Thyroid gland (tissue), 4 donors: ENCODE measurements at regions not wholly inside any gene's neighbourhood (a gene's known extent, or its start where the extent isn't known, plus 50 kb on each side); places are given as distances from the start of the nearest gene placed in this dataset.

Experiments used
- DNase-seq, 2 donors: peaks; one replicate each; pipeline ENCODE4 v3.0.0-alpha.2; 2019
- H3K27ac ChIP-seq, 3 donors: fragments of 200-600 bp; sonication (generic); 1 replicate in 2 of 3; 2 replicates in 1 of 3; pipeline ENCODE4 v1.5.1; 2016 to 2019; ENCODE audit warnings: mild to moderate bottlenecking in 1 of 3, moderate library complexity in 1 of 3
- H3K27me3 ChIP-seq: fragments of 200-600 bp; sonication (generic); one replicate; pipeline ENCODE4 v1.5.1; 2019
- H3K36me3 ChIP-seq, 2 donors: fragments of 200-600 bp; sonication (generic); one replicate each; pipeline ENCODE4 v1.5.1; 2016 to 2019
- H3K4me1 ChIP-seq, 2 donors: fragments of 200-600 bp; sonication (generic); one replicate each; pipeline ENCODE4 v1.5.1; 2017 to 2019
- H3K4me3 ChIP-seq, 3 donors: fragments of 200-600 bp; sonication (generic); replicated peaks in 1 of 3; 1 replicate in 2 of 3; 2 replicates in 1 of 3; pipeline ENCODE4 v1.5.1; 2016; ENCODE audit warnings: mild to moderate bottlenecking in 1 of 3
- H3K9me3 ChIP-seq: fragments of 200-600 bp; sonication (generic); one replicate; pipeline ENCODE4 v1.5.1; 2017
- POLR2A ChIP-seq, 2 donors: fragments of 450-650 bp; IDR thresholded peaks; one replicate each; pipeline ENCODE4 v1.6.1; 2017; ENCODE audit warnings: antibody characterized with exemption in 2 of 2, mild to moderate bottlenecking in 2 of 2, moderate library complexity in 1 of 2
- WGBS, 2 donors: methylation state at CpG; one replicate each; pipeline ENCODE4 v1.1.5; 2017; 5-methylcytosine and 5-hydroxymethylcytosine counted together
- intact Hi-C: fragments of 100-400 bp; cut with DNase I; formaldehyde crosslinking; loops from one replicate; pipeline ENCODE4 v1.15.1; 2023
- TF ChIP-seq, protein P1 (sequence below), 6 experiments: fragments of 200-600 bp in 3 of 6; fragments of 450-650 bp in 3 of 6; sonication (generic) in 3 of 6; IDR thresholded peaks; one replicate each; pipeline ENCODE4 v1.5.1; 2016 to 2019; ENCODE audit warnings: antibody characterized with exemption in 6 of 6, mild to moderate bottlenecking in 2 of 6, inconsistent platforms in 1 of 6, moderate library complexity in 1 of 6

DNA sequence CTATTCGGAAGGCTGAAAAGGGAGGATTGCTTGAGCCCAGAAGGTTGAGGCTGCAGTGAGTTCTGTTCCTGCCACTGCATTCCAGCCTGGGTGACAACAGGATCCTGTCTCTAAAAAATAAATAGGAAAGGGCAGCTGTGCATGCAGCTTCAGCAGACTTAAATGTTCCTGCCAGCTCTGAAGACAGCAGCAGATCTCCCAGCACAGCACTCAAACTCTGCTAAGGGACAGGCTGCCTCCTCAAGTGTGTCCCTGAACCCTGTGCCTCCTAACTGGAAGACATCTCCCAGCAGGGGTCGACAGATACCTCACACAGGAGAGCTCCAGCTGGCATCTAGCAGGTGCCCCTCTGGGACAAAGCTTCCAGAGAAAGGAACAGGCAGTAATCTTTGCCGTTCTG, 117.9 kb downstream of the CXCL12 start:
- no peaks in the 10 kb centered on the region for H3K4me1 ChIP-seq
- no peak for DNase-seq
- H3K9me3 ChIP-seq: no peaks in the 10 kb centered on the region
- WGBS, 2 donors: 83 to 100% methylated on average over 2 to 3 of the region's 3 CpGs
- no peaks in the 10 kb centered on the region for H3K36me3 ChIP-seq
- no peaks in the 10 kb centered on the region for H3K27me3 ChIP-seq
- H3K27ac ChIP-seq: no peak overlapping the region
- no peak for TF ChIP-seq POLR2A (IDR thresholded peaks at IDR 0.05)
- TF ChIP-seq, protein P1, sequence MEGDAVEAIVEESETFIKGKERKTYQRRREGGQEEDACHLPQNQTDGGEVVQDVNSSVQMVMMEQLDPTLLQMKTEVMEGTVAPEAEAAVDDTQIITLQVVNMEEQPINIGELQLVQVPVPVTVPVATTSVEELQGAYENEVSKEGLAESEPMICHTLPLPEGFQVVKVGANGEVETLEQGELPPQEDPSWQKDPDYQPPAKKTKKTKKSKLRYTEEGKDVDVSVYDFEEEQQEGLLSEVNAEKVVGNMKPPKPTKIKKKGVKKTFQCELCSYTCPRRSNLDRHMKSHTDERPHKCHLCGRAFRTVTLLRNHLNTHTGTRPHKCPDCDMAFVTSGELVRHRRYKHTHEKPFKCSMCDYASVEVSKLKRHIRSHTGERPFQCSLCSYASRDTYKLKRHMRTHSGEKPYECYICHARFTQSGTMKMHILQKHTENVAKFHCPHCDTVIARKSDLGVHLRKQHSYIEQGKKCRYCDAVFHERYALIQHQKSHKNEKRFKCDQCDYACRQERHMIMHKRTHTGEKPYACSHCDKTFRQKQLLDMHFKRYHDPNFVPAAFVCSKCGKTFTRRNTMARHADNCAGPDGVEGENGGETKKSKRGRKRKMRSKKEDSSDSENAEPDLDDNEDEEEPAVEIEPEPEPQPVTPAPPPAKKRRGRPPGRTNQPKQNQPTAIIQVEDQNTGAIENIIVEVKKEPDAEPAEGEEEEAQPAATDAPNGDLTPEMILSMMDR (IDR thresholded peaks at IDR 0.05): no peak
- H3K4me3 ChIP-seq: no peak overlapping the region
- intact Hi-C loops: no loop called here

GRCh38 chr10:44264244-44264643, 120.7 kb downstream of the CXCL12 start:
- DNase-seq: no peak
- no peaks in the 10 kb centered on the region for H3K36me3 ChIP-seq
- WGBS, 2 donors: 76 to 87% methylated on average over 4 of the region's 4 CpGs
- no peak overlapping the region for H3K27ac ChIP-seq
- H3K27me3 ChIP-seq: no peaks in the 10 kb centered on the region
- H3K4me3 ChIP-seq: no peak overlapping the region
- TF ChIP-seq, protein P1 (IDR thresholded peaks at IDR 0.05): no peak
- no peak for TF ChIP-seq POLR2A (IDR thresholded peaks at IDR 0.05)
- H3K4me1 ChIP-seq: no peaks in the 10 kb centered on the region
- intact Hi-C loops: no loop called here
- H3K9me3 ChIP-seq: no peaks in the 10 kb centered on the region

DNA sequence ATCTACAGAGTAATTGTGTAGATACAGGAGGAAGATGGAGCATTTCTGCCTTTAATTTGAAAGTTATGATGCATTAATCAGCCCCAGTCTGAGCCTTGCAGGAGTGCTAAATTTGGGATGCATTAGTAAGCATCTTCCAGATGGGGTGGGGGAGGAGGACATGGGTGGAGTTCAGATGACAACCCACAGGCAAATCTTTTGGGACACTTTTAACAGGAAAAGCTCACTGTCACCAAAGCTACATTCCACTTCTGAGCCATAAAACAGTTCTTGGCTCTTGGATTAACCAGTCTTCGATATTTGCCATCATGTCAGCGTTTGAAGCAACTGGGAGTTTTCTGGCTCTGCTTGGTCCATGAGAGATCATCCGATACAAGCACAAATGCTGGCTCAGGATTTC, 121.1 kb downstream of the CXCL12 start:
- intact Hi-C loops: no loop called here

GRCh38 chr10:44262551-44263251, 122.2 kb downstream of the CXCL12 start:
- H3K27ac ChIP-seq: no peak overlapping the region
- no peaks in the 10 kb centered on the region for H3K4me1 ChIP-seq
- no peak overlapping the region for H3K4me3 ChIP-seq
- H3K36me3 ChIP-seq: no peaks in the 10 kb centered on the region
- intact Hi-C loops: no loop called here
- TF ChIP-seq, protein P1 (IDR thresholded peaks at IDR 0.05): no peak
- DNase-seq: no peak
- 91% methylated on average over 6 of the region's 6 CpGs for WGBS, 2 donors
- no peaks in the 10 kb centered on the region for H3K27me3 ChIP-seq
- no peaks in the 10 kb centered on the region for H3K9me3 ChIP-seq

More for the DNA sequence above, 121.1 kb downstream of the CXCL12 start:
- Histone ChIP-seq H3K4me1 (no peaks in the 10 kb centered on the region), H3K27ac (no peak overlapping the region), H3K4me3 (no peak overlapping the region), H3K9me3 (no peaks in the 10 kb centered on the region), H3K36me3 (no peaks in the 10 kb centered on the region), H3K27me3 (no peaks in the 10 kb centered on the region)
- TF ChIP-seq, protein P1 (IDR thresholded peaks at IDR 0.05): no peak
- TF ChIP-seq POLR2A (IDR thresholded peaks at IDR 0.05): no peak
- 84 to 90% methylated on average over 3 of the region's 3 CpGs for WGBS, 2 donors
- no peak for DNase-seq

GRCh38 chr10:44261710-44262455, 123.0 kb downstream of the CXCL12 start:
- no peak for DNase-seq
- H3K4me3 ChIP-seq: no peak overlapping the region
- H3K27me3 ChIP-seq: no peaks in the 10 kb centered on the region
- H3K9me3 ChIP-seq: no peaks in the 10 kb centered on the region
- no peaks in the 10 kb centered on the region for H3K36me3 ChIP-seq
- TF ChIP-seq, protein P1 (IDR thresholded peaks at IDR 0.05): no peak
- TF ChIP-seq POLR2A (IDR thresholded peaks at IDR 0.05): no peak
- intact Hi-C loops: no loop called here
- no peak overlapping the region for H3K27ac ChIP-seq
- 71 to 73% methylated on average over 6 to 7 of the region's 7 CpGs for WGBS, 2 donors
- H3K4me1 ChIP-seq: no peaks in the 10 kb centered on the region
